Endodermal cell (in vitro differentiated cells): ENCODE measurements at regions not wholly inside any gene's neighbourhood (a gene's known extent, or its start where the extent isn't known, plus 50 kb on each side); places are given as distances from the start of the nearest gene placed in this dataset.

Source experiments
- DNase-seq: peaks from one replicate; pipeline ENCODE4 v3.0.0-alpha.2; 2017
- H3K27ac ChIP-seq: 2 replicates; pipeline ENCODE4 v1.5.1; 2013; ENCODE audit warnings: mild to moderate bottlenecking, low read depth, low read length, moderate library complexity
- H3K27me3 ChIP-seq: 2 replicates; pipeline ENCODE4 v1.6.1; 2013; ENCODE audit warnings: mild to moderate bottlenecking, low read length, moderate library complexity; ENCODE audit not compliant: insufficient read depth, control insufficient read depth, poor library complexity, severe bottlenecking
- H3K36me3 ChIP-seq: 2 replicates; pipeline ENCODE4 v1.7.0; 2013; ENCODE audit warnings: mild to moderate bottlenecking, low read length, moderate library complexity; ENCODE audit not compliant: control insufficient read depth, insufficient read depth
- H3K4me1 ChIP-seq: one replicate; pipeline ENCODE4 v1.7.0; 2013; ENCODE audit warnings: low read length; ENCODE audit not compliant: control insufficient read depth, insufficient read depth
- H3K4me3 ChIP-seq: 2 replicates; pipeline ENCODE4 v1.5.1; 2013; ENCODE audit warnings: mild to moderate bottlenecking, low read length, moderate library complexity
- H3K9ac ChIP-seq: 2 replicates; pipeline ENCODE4 v1.6.1; 2013; ENCODE audit warnings: mild to moderate bottlenecking, low read length, moderate library complexity; ENCODE audit not compliant: poor library complexity, severe bottlenecking; ENCODE audit errors: extremely low read depth
- H3K9me3 ChIP-seq: 2 replicates; pipeline ENCODE4 v1.6.1; 2013; ENCODE audit warnings: mild to moderate bottlenecking, low read length, moderate library complexity; ENCODE audit not compliant: control insufficient read depth
- H3K27ac Mint-ChIP-seq: 2 replicates; pipeline ENCODE4 v1.8.0; 2020; ENCODE audit warnings: mixed read lengths
- H3K27me3 Mint-ChIP-seq: 2 replicates; pipeline ENCODE4 v1.8.0; 2021; ENCODE audit warnings: mild to moderate bottlenecking, mixed read lengths; ENCODE audit not compliant: insufficient read depth
- H3K36me3 Mint-ChIP-seq: 2 replicates; pipeline ENCODE4 v1.8.0; 2020; ENCODE audit warnings: low read depth, mixed read lengths
- H3K4me1 Mint-ChIP-seq: 2 replicates; pipeline ENCODE4 v1.8.0; 2020; ENCODE audit warnings: mixed read lengths
- H3K4me3 Mint-ChIP-seq: 2 replicates; pipeline ENCODE4 v1.8.0; 2020; ENCODE audit warnings: mild to moderate bottlenecking, moderate library complexity, mixed read lengths
- H3K9me3 Mint-ChIP-seq: 2 replicates; pipeline ENCODE4 v1.8.0; 2020; ENCODE audit warnings: mild to moderate bottlenecking, mixed read lengths
- CTCF ChIP-seq: fragments of 200-600 bp; sonication (generic); conservative IDR thresholded peaks from 2 replicates; pipeline ENCODE4 v1.5.0; 2021; ENCODE audit warnings: antibody characterized with exemption, mild to moderate bottlenecking
- WGBS, 2 experiments: methylation state at CpG; one replicate each; pipeline versions ENCODE4 v1.1.5 to v1.1.7; 2013; ENCODE audit warnings: missing lambda C conversion rate in 2 of 2, mixed read lengths in 1 of 2; ENCODE audit not compliant: insufficient coverage in 1 of 2, insufficient read length in 1 of 2; 5-methylcytosine and 5-hydroxymethylcytosine counted together

- Mint-ChIP-seq H3K27me3 (no peaks in the 10 kb centered on the region), H3K9me3 (peaks cover 97% of the 10 kb centered on the region), H3K36me3 (peaks cover 2% of the 10 kb centered on the region), H3K27ac (no peak overlapping the region), H3K4me1 (no peaks in the 10 kb centered on the region), H3K4me3 (no peak overlapping the region)
- no peak for DNase-seq
- Histone ChIP-seq H3K9me3 (peaks cover 74% of the 10 kb centered on the region), H3K9ac (no peak overlapping the region), H3K4me1 (no peaks in the 10 kb centered on the region), H3K4me3 (no peak overlapping the region), H3K27me3 (no peaks in the 10 kb centered on the region), H3K27ac (no peak overlapping the region), H3K36me3 (no peaks in the 10 kb centered on the region)
- no peak for TF ChIP-seq CTCF
- WGBS, 2 experiments = 73 to 81% methylated on average over 2 to 3 of the region's 3 CpGs
Observed at GRCh38 chr7:57328963-57329362, 121.0 kb upstream of the ZNF716 start.

GRCh38 chr7:57339198-57339944 lies 110.6 kb upstream of the ZNF716 start:
- Mint-ChIP-seq H3K36me3 (peaks cover 2% of the 10 kb centered on the region), H3K9me3 (peaks cover 98% of the 10 kb centered on the region), H3K27me3 (no peaks in the 10 kb centered on the region), H3K27ac (no peak overlapping the region), H3K4me3 (no peak overlapping the region), H3K4me1 (no peaks in the 10 kb centered on the region)
- 50 to 59% methylated on average over 7 to 11 of the region's 11 CpGs for WGBS, 2 experiments
- H3K4me3 ChIP-seq = no peak overlapping the region
- no peaks in the 10 kb centered on the region for H3K4me1 ChIP-seq
- H3K27me3 ChIP-seq = no peaks in the 10 kb centered on the region
- no peak for TF ChIP-seq CTCF
- H3K27ac ChIP-seq = no peak overlapping the region
- no peak overlapping the region for H3K9ac ChIP-seq
- no peak for DNase-seq
- H3K36me3 ChIP-seq = no peaks in the 10 kb centered on the region
- H3K9me3 ChIP-seq = peaks cover 76% of the 10 kb centered on the region

GRCh38 chr7:57342954-57343353 lies 107.0 kb upstream of the ZNF716 start:
- Mint-ChIP-seq H3K9me3 (peaks cover 98% of the 10 kb centered on the region), H3K27me3 (no peaks in the 10 kb centered on the region), H3K4me3 (no peak overlapping the region), H3K27ac (no peak overlapping the region), H3K36me3 (peaks cover 8% of the 10 kb centered on the region), H3K4me1 (no peaks in the 10 kb centered on the region)
- WGBS, 2 experiments = 68 to 79% methylated on average over 5 of the region's 5 CpGs
- Histone ChIP-seq H3K27ac (no peak overlapping the region), H3K4me3 (no peak overlapping the region), H3K9me3 (peaks cover 67% of the 10 kb centered on the region), H3K4me1 (no peaks in the 10 kb centered on the region), H3K36me3 (no peaks in the 10 kb centered on the region), H3K27me3 (no peaks in the 10 kb centered on the region), H3K9ac (no peak overlapping the region)
- DNase-seq = no peak
- no peak for TF ChIP-seq CTCF
